SHP77 treated with DMSO at 0.1 percent for 48 hours (cell line): ENCODE measurements at regions not wholly inside any gene's neighbourhood (a gene's known extent, or its start where the extent isn't known, plus 50 kb on each side); places are given as distances from the start of the nearest gene placed in this dataset.
A peak's percentile ranks its signal among the peaks of the same experiment; 100 is the strongest.

ENCODE experiments used
- DNase-seq: peaks from one replicate; lab custom pipeline; 2025; lab: John Stamatoyannopoulos, UW

GRCh38 chr13:34414616-34415015 lies 527.5 kb upstream of the NBEA start:
- no peak for DNase-seq

GRCh38 chr13:34416971-34417380 lies 525.1 kb upstream of the NBEA start:
- DNase-seq, result no peak

GRCh38 chr13:34417896-34418295 lies 524.2 kb upstream of the NBEA start:
- DNase-seq, result no peak

GRCh38 chr13:34419025-34419424 lies 523.0 kb upstream of the NBEA start:
- peak; percentile 64 for DNase-seq

- DNase-seq, result no peak
Observed at GRCh38 chr13:34419755-34420154, 522.3 kb upstream of the NBEA start.

GRCh38 chr13:34420702-34421346 lies 521.2 kb upstream of the NBEA start:
- no peak for DNase-seq

GRCh38 chr13:34421347-34421719 lies 520.7 kb upstream of the NBEA start:
- DNase-seq, result no peak

GRCh38 chr13:34421858-34422475 lies 520.1 kb upstream of the NBEA start:
- no peak for DNase-seq

- DNase-seq, result no peak
Observed at GRCh38 chr13:34422956-34423355, 519.1 kb upstream of the NBEA start.

- DNase-seq, result no peak
Observed at GRCh38 chr13:34425327-34425949, 516.6 kb upstream of the NBEA start.

- no peak for DNase-seq
Observed at GRCh38 chr13:34428911-34429310, 513.2 kb upstream of the NBEA start.

GRCh38 chr13:34430294-34430693 lies 511.8 kb upstream of the NBEA start:
- no peak for DNase-seq

GRCh38 chr13:34431827-34432581 lies 510.1 kb upstream of the NBEA start:
- no peak for DNase-seq

GRCh38 chr13:34435338-34435737 lies 506.7 kb upstream of the NBEA start:
- no peak for DNase-seq

GRCh38 chr13:34437873-34438272 lies 504.2 kb upstream of the NBEA start:
- no peak for DNase-seq

- no peak for DNase-seq
Observed at GRCh38 chr13:34452831-34453230, 489.2 kb upstream of the NBEA start.

- peak; percentile 76 for DNase-seq
Observed at GRCh38 chr13:34458756-34459715, 483.0 kb upstream of the NBEA start.

- no peak for DNase-seq
Observed at GRCh38 chr13:34459856-34460255, 482.2 kb upstream of the NBEA start.

GRCh38 chr13:34462843-34463242 lies 479.2 kb upstream of the NBEA start:
- no peak for DNase-seq

- no peak for DNase-seq
Observed at GRCh38 chr13:34464011-34464410, 478.1 kb upstream of the NBEA start.

GRCh38 chr13:34465423-34465922 lies 476.6 kb upstream of the NBEA start:
- no peak for DNase-seq

GRCh38 chr13:34466301-34466700 lies 475.8 kb upstream of the NBEA start:
- DNase-seq, result no peak
